ENCODE measurements at regions not wholly inside any gene's neighbourhood (a gene's known extent, or its start where the extent isn't known, plus 50 kb on each side); places are given as distances from the start of the nearest gene placed in this dataset.

- Histone ChIP-seq H3K27ac (ENCODE audit: low read depth, low read length) (no peak overlapping the region), H2AFZ (ENCODE audit: low read length) (no peak overlapping the region), H3K4me1 (ENCODE audit: insufficient read depth, low read length) (no peaks in the 10 kb centered on the region), H3K4me3 (ENCODE audit: insufficient read depth, low read length) (no peak overlapping the region), H3K9me3 (ENCODE audit: low read depth, low read length) (no peaks in the 10 kb centered on the region), H3K27me3 (ENCODE audit: insufficient read depth, low read length) (no peaks in the 10 kb centered on the region), H3K36me3 (ENCODE audit: insufficient read depth, low read length) (no peaks in the 10 kb centered on the region), H3K4me2 (ENCODE audit: insufficient read depth, low read length) (no peak overlapping the region), H3K79me2 (ENCODE audit: insufficient read depth, low read length) (no peaks in the 10 kb centered on the region), H4K20me1 (ENCODE audit: insufficient read depth, low read length) (no peaks in the 10 kb centered on the region)
- DNase-seq (ENCODE audit: insufficient read length, low spot score, missing footprints): no peak
- no peak for TF ChIP-seq CTCF (IDR thresholded peaks at IDR 0.05; ENCODE audit: extremely low read depth, low read depth, low read length)
Measured at GRCh38 chr4:97235521-97235920, 907.8 kb downstream of the STPG2 start.

- Histone ChIP-seq H3K79me2 (ENCODE audit: insufficient read depth, low read length) (no peaks in the 10 kb centered on the region), H3K36me3 (ENCODE audit: insufficient read depth, low read length) (no peaks in the 10 kb centered on the region), H3K27me3 (ENCODE audit: insufficient read depth, low read length) (no peaks in the 10 kb centered on the region), H3K4me3 (ENCODE audit: insufficient read depth, low read length) (no peak overlapping the region), H3K27ac (ENCODE audit: low read depth, low read length) (no peak overlapping the region), H3K4me1 (ENCODE audit: insufficient read depth, low read length) (no peaks in the 10 kb centered on the region), H2AFZ (ENCODE audit: low read length) (no peak overlapping the region), H3K4me2 (ENCODE audit: insufficient read depth, low read length) (no peak overlapping the region), H4K20me1 (ENCODE audit: insufficient read depth, low read length) (no peaks in the 10 kb centered on the region), H3K9me3 (ENCODE audit: low read depth, low read length) (no peaks in the 10 kb centered on the region)
- TF ChIP-seq CTCF (IDR thresholded peaks at IDR 0.05; ENCODE audit: extremely low read depth, low read depth, low read length): no peak
- DNase-seq (ENCODE audit: insufficient read length, low spot score, missing footprints): no peak
Measured at GRCh38 chr4:97238956-97239666, 904.2 kb downstream of the STPG2 start.

- H3K4me2 ChIP-seq (ENCODE audit: insufficient read depth, low read length): no peak overlapping the region
- DNase-seq (ENCODE audit: insufficient read length, low spot score, missing footprints): no peak
- no peak for TF ChIP-seq CTCF (IDR thresholded peaks at IDR 0.05; ENCODE audit: extremely low read depth, low read depth, low read length)
Measured at GRCh38 chr4:97239667-97239997, 903.6 kb downstream of the STPG2 start.

GRCh38 chr4:97252615-97253154 lies 890.6 kb downstream of the STPG2 start:
- Histone ChIP-seq H3K27ac (ENCODE audit: low read depth, low read length) (no peak overlapping the region), H2AFZ (ENCODE audit: low read length) (no peak overlapping the region), H3K4me3 (ENCODE audit: insufficient read depth, low read length) (no peak overlapping the region), H3K4me1 (ENCODE audit: insufficient read depth, low read length) (no peaks in the 10 kb centered on the region), H3K9me3 (ENCODE audit: low read depth, low read length) (peaks cover 5% of the 10 kb centered on the region), H3K4me2 (ENCODE audit: insufficient read depth, low read length) (no peak overlapping the region), H3K79me2 (ENCODE audit: insufficient read depth, low read length) (no peaks in the 10 kb centered on the region), H3K27me3 (ENCODE audit: insufficient read depth, low read length) (no peaks in the 10 kb centered on the region), H3K36me3 (ENCODE audit: insufficient read depth, low read length) (no peaks in the 10 kb centered on the region), H4K20me1 (ENCODE audit: insufficient read depth, low read length) (no peaks in the 10 kb centered on the region)
- DNase-seq (ENCODE audit: insufficient read length, low spot score, missing footprints): no peak
- TF ChIP-seq CTCF (IDR thresholded peaks at IDR 0.05; ENCODE audit: extremely low read depth, low read depth, low read length): no peak

More at GRCh38 chr4:97239667-97239997, 903.6 kb downstream of the STPG2 start:
- Histone ChIP-seq H3K27ac (ENCODE audit: low read depth, low read length) (no peak overlapping the region), H3K4me1 (ENCODE audit: insufficient read depth, low read length) (no peaks in the 10 kb centered on the region), H3K4me3 (ENCODE audit: insufficient read depth, low read length) (no peak overlapping the region), H3K27me3 (ENCODE audit: insufficient read depth, low read length) (no peaks in the 10 kb centered on the region), H3K36me3 (ENCODE audit: insufficient read depth, low read length) (no peaks in the 10 kb centered on the region), H3K79me2 (ENCODE audit: insufficient read depth, low read length) (no peaks in the 10 kb centered on the region), H3K9me3 (ENCODE audit: low read depth, low read length) (no peaks in the 10 kb centered on the region), H2AFZ (ENCODE audit: low read length) (no peak overlapping the region), H4K20me1 (ENCODE audit: insufficient read depth, low read length) (no peaks in the 10 kb centered on the region)
